ENCODE measurements at regions not wholly inside any gene's neighbourhood (a gene's known extent, or its start where the extent isn't known, plus 50 kb on each side); places are given as distances from the start of the nearest gene placed in this dataset.

DNA sequence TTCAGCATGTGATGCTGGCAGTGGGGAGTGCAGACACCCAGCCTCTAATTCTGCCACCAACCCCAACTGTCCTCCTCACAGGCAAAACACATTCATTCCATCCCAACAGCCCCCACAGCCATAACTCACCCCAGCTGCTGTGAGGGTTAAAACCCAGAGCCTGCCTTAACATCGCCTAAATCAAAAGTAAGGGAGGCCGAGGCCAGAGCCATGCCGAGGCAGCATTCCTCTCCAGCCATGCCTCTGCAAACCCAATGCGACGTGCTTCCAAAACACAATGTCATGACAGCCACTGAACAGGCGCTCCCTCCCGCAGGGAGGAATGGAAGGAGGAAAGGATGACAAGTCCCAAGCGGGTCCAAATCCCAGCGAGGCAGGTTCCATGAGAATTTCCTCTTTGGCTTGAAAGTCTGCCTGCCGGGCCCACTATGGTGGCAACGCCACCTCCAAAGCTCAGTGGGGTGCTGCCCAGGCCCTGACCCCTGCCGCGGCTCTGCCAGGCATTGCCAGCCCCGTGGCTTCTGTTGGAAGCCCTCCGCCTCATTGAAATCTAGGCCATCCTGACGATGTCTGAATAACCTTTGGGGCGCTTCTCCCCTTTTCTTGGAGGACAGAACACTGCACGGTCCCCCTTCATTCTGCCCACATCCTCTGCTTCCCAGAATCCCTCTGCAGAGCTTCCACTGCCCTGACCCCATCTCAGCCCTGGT lies 472.3 kb downstream of the BRD1 start:
- no peak overlapping the region for H3K27ac Mint-ChIP-seq
- TF ChIP-seq, protein P1, sequence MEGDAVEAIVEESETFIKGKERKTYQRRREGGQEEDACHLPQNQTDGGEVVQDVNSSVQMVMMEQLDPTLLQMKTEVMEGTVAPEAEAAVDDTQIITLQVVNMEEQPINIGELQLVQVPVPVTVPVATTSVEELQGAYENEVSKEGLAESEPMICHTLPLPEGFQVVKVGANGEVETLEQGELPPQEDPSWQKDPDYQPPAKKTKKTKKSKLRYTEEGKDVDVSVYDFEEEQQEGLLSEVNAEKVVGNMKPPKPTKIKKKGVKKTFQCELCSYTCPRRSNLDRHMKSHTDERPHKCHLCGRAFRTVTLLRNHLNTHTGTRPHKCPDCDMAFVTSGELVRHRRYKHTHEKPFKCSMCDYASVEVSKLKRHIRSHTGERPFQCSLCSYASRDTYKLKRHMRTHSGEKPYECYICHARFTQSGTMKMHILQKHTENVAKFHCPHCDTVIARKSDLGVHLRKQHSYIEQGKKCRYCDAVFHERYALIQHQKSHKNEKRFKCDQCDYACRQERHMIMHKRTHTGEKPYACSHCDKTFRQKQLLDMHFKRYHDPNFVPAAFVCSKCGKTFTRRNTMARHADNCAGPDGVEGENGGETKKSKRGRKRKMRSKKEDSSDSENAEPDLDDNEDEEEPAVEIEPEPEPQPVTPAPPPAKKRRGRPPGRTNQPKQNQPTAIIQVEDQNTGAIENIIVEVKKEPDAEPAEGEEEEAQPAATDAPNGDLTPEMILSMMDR (IDR thresholded peaks at IDR 0.05): no peak
- DNase-seq: no peak
- H3K9me3 Mint-ChIP-seq: peaks cover 78% of the 10 kb centered on the region
- H3K27me3 Mint-ChIP-seq (ENCODE audit: insufficient read depth): no peaks in the 10 kb centered on the region
- H3K4me3 Mint-ChIP-seq: no peak overlapping the region
- H3K4me1 Mint-ChIP-seq (ENCODE audit: low read depth): no peaks in the 10 kb centered on the region
- H3K36me3 Mint-ChIP-seq (ENCODE audit: low read depth): peaks cover 21% of the 10 kb centered on the region

DNA sequence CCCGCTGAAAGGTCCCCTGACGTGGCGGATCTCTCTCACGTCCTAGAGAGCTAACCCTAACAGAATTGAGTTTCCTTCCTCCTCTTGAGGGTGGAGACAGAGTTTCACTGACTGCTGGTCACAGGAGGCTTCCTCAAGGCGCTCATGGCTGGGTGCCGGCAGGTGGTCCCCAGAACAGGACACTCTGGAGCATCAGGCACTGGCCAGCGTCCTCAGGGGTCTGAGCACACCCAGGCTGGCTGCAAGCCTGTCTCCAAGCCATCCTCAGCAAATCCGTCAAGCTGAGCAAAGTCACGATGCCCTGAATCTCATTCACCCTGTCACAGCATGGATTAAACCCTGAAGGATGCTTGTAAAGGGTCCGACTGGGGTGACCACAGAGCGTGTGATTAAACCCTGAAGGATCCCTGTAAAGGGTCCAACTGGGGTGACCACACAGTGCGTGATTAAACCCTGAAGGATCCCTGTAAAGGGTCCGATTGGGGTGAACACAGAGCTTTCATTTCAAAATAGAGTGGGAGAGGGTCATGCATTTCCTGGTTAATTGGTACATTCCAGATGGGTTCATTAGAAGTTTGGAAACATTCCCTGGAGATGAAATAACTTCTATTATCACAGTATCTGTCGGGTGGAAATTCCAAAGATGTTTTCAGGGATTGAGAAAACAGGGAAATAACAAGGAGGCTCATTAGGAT lies 473.0 kb downstream of the BRD1 start:
- Mint-ChIP-seq H3K4me3 (no peak overlapping the region), H3K36me3 (ENCODE audit: low read depth) (peaks cover 21% of the 10 kb centered on the region), H3K27me3 (ENCODE audit: insufficient read depth) (peaks cover 2% of the 10 kb centered on the region; the same call in 1 of the 2 replicates), H3K4me1 (ENCODE audit: low read depth) (no peaks in the 10 kb centered on the region), H3K27ac (no peak overlapping the region), H3K9me3 (peaks cover 76% of the 10 kb centered on the region)
- TF ChIP-seq, protein P1 (IDR thresholded peaks at IDR 0.05): no peak
- no peak for DNase-seq

DNA sequence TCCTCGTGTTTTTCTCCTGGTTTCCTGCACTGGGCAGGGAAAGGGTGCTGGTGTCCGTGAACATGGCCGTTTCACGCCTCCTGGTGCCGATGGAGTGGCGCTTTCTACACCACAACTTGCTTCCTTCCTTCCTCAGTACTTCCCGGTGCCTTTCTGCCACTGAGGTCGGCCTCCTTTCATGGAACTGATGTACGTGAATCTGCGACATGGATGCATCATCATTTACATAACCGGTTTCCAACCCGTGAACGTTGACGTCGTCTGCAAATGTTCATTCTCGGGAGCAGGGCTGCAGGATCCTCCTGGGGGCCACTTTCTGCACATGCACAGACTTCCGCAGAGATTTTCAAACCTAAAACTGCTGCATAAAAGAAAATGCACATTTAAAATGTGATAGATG lies 474.4 kb downstream of the BRD1 start:
- peaks cover 4% of the 10 kb centered on the region; the same call in 1 of the 2 replicates for H3K27me3 Mint-ChIP-seq (ENCODE audit: insufficient read depth)
- H3K4me1 Mint-ChIP-seq (ENCODE audit: low read depth): no peaks in the 10 kb centered on the region
- DNase-seq: no peak
- peaks cover 21% of the 10 kb centered on the region for H3K36me3 Mint-ChIP-seq (ENCODE audit: low read depth)
- H3K27ac Mint-ChIP-seq: no peak overlapping the region
- H3K9me3 Mint-ChIP-seq: peaks cover 79% of the 10 kb centered on the region
- H3K4me3 Mint-ChIP-seq: no peak overlapping the region
- TF ChIP-seq, protein P1 (IDR thresholded peaks at IDR 0.05): no peak

DNA sequence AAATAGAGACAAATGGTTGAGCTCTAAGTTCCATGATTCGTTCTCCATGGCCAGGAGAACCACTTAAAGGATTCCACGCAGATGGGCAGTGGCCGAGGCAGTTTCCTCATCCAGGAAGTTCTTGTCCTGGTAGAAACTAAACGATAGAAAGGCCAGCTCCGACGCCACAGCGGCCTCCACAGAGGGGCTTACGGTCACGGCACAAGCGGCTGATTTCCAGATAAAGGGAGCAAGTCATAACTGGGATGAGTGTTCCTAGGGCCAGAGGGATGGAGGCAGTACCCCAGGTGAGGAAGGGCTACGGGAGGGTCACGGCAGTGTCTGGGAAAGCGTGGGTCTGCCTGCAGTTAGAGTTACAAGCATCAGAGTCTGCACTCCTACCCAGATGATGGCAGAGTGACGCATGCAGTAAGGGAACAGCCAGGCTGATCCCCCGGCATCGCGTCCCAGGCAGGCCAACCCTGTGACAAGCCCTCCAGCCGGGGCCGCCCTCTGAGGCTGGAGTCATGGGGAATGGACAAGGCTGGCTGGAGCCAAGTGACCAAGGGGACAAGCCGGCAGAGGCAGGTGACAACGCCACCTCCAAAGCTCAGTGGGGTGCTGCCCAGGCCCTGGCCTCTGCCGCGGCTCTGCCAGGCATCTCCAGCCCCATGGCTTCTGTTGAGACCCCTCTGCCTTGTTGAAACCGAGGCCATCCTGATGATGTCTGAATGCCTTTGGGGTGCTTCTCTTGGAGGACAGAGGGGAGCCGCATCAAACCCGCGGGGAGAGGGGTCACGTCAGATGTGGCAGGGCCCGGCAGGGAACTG lies 475.1 kb downstream of the BRD1 start:
- H3K9me3 Mint-ChIP-seq: peaks cover 81% of the 10 kb centered on the region
- H3K36me3 Mint-ChIP-seq (ENCODE audit: low read depth): peaks cover 21% of the 10 kb centered on the region
- no peak for DNase-seq
- H3K27ac Mint-ChIP-seq: no peak overlapping the region
- TF ChIP-seq, protein P1 (IDR thresholded peaks at IDR 0.05): no peak
- H3K4me3 Mint-ChIP-seq: no peak overlapping the region
- no peaks in the 10 kb centered on the region for H3K4me1 Mint-ChIP-seq (ENCODE audit: low read depth)
- peaks cover 4% of the 10 kb centered on the region; the same call in 1 of the 2 replicates for H3K27me3 Mint-ChIP-seq (ENCODE audit: insufficient read depth)

- DNase-seq: no peak
- TF ChIP-seq, protein P1 (IDR thresholded peaks at IDR 0.05): no peak
- Mint-ChIP-seq H3K36me3 (ENCODE audit: low read depth) (peaks cover 22% of the 10 kb centered on the region), H3K27me3 (ENCODE audit: insufficient read depth) (peaks cover 4% of the 10 kb centered on the region; the same call in 1 of the 2 replicates), H3K4me1 (ENCODE audit: low read depth) (no peaks in the 10 kb centered on the region), H3K9me3 (peaks cover 83% of the 10 kb centered on the region), H3K27ac (no peak overlapping the region), H3K4me3 (no peak overlapping the region)
Measured at GRCh38 chr22:49351761-49352227, 475.9 kb downstream of the BRD1 start.
